HL-60 (cell line): ENCODE measurements at regions not wholly inside any gene's neighbourhood (a gene's known extent, or its start where the extent isn't known, plus 50 kb on each side); places are given as distances from the start of the nearest gene placed in this dataset.

ENCODE experiments used
- CTCF ChIP-seq: IDR thresholded peaks from one replicate; pipeline ENCODE4 v1.5.1; 2011; ENCODE audit warnings: low read length, control low read depth, inconsistent platforms; ENCODE audit not compliant: insufficient read depth
- GABPA ChIP-seq: IDR thresholded peaks from 2 replicates; pipeline ENCODE4 v1.6.1; 2012; ENCODE audit warnings: low read depth
- POLR2AphosphoS5 ChIP-seq: IDR thresholded peaks from 2 replicates; pipeline ENCODE4 v1.6.1; 2012; ENCODE audit warnings: low read depth
- REST ChIP-seq: IDR thresholded peaks from 2 replicates; pipeline ENCODE4 v1.6.1; 2012; ENCODE audit warnings: low read depth; ENCODE audit not compliant: insufficient replicate concordance

GRCh38 chrX:22859642-22860041 is 140.1 kb upstream of the DDX53 start:
- TF ChIP-seq CTCF (no peak), REST (no peak), POLR2AphosphoS5 (no peak), GABPA (no peak)
